Endodermal cell (in vitro differentiated cells): ENCODE measurements at regions not wholly inside any gene's neighbourhood (a gene's known extent, or its start where the extent isn't known, plus 50 kb on each side); places are given as distances from the start of the nearest gene placed in this dataset.

Source experiments
- DNase-seq: peaks from one replicate; pipeline ENCODE4 v3.0.0-alpha.2; 2017
- H3K27ac ChIP-seq: 2 replicates; pipeline ENCODE4 v1.5.1; 2013; ENCODE audit warnings: mild to moderate bottlenecking, low read depth, low read length, moderate library complexity
- H3K27me3 ChIP-seq: 2 replicates; pipeline ENCODE4 v1.6.1; 2013; ENCODE audit warnings: mild to moderate bottlenecking, low read length, moderate library complexity; ENCODE audit not compliant: insufficient read depth, control insufficient read depth, poor library complexity, severe bottlenecking
- H3K36me3 ChIP-seq: 2 replicates; pipeline ENCODE4 v1.7.0; 2013; ENCODE audit warnings: mild to moderate bottlenecking, low read length, moderate library complexity; ENCODE audit not compliant: control insufficient read depth, insufficient read depth
- H3K4me1 ChIP-seq: one replicate; pipeline ENCODE4 v1.7.0; 2013; ENCODE audit warnings: low read length; ENCODE audit not compliant: control insufficient read depth, insufficient read depth
- H3K4me3 ChIP-seq: 2 replicates; pipeline ENCODE4 v1.5.1; 2013; ENCODE audit warnings: mild to moderate bottlenecking, low read length, moderate library complexity
- H3K9ac ChIP-seq: 2 replicates; pipeline ENCODE4 v1.6.1; 2013; ENCODE audit warnings: mild to moderate bottlenecking, low read length, moderate library complexity; ENCODE audit not compliant: poor library complexity, severe bottlenecking; ENCODE audit errors: extremely low read depth
- H3K9me3 ChIP-seq: 2 replicates; pipeline ENCODE4 v1.6.1; 2013; ENCODE audit warnings: mild to moderate bottlenecking, low read length, moderate library complexity; ENCODE audit not compliant: control insufficient read depth
- H3K27ac Mint-ChIP-seq: 2 replicates; pipeline ENCODE4 v1.8.0; 2020; ENCODE audit warnings: mixed read lengths
- H3K27me3 Mint-ChIP-seq: 2 replicates; pipeline ENCODE4 v1.8.0; 2021; ENCODE audit warnings: mild to moderate bottlenecking, mixed read lengths; ENCODE audit not compliant: insufficient read depth
- H3K36me3 Mint-ChIP-seq: 2 replicates; pipeline ENCODE4 v1.8.0; 2020; ENCODE audit warnings: low read depth, mixed read lengths
- H3K4me1 Mint-ChIP-seq: 2 replicates; pipeline ENCODE4 v1.8.0; 2020; ENCODE audit warnings: mixed read lengths
- H3K4me3 Mint-ChIP-seq: 2 replicates; pipeline ENCODE4 v1.8.0; 2020; ENCODE audit warnings: mild to moderate bottlenecking, moderate library complexity, mixed read lengths
- H3K9me3 Mint-ChIP-seq: 2 replicates; pipeline ENCODE4 v1.8.0; 2020; ENCODE audit warnings: mild to moderate bottlenecking, mixed read lengths
- CTCF ChIP-seq: fragments of 200-600 bp; sonication (generic); conservative IDR thresholded peaks from 2 replicates; pipeline ENCODE4 v1.5.0; 2021; ENCODE audit warnings: antibody characterized with exemption, mild to moderate bottlenecking
- WGBS, 2 experiments: methylation state at CpG; one replicate each; pipeline versions ENCODE4 v1.1.5 to v1.1.7; 2013; ENCODE audit warnings: missing lambda C conversion rate in 2 of 2, mixed read lengths in 1 of 2; ENCODE audit not compliant: insufficient coverage in 1 of 2, insufficient read length in 1 of 2; 5-methylcytosine and 5-hydroxymethylcytosine counted together

GRCh38 chr10:3425261-3425660 lies 252.7 kb upstream of the PITRM1 start:
- Histone ChIP-seq H3K27ac (no peak overlapping the region), H3K9ac (no peak overlapping the region), H3K4me3 (no peak overlapping the region), H3K4me1 (no peaks in the 10 kb centered on the region), H3K36me3 (no peaks in the 10 kb centered on the region), H3K27me3 (no peaks in the 10 kb centered on the region), H3K9me3 (no peaks in the 10 kb centered on the region)
- no peak for DNase-seq
- TF ChIP-seq CTCF: no peak
- Mint-ChIP-seq H3K36me3 (no peaks in the 10 kb centered on the region), H3K9me3 (no peaks in the 10 kb centered on the region), H3K4me3 (no peak overlapping the region), H3K4me1 (no peaks in the 10 kb centered on the region), H3K27ac (no peak overlapping the region), H3K27me3 (no peaks in the 10 kb centered on the region)
- WGBS, 2 experiments: 95 to 100% methylated on average over 4 of the region's 5 CpGs

GRCh38 chr10:3424111-3424851 lies 251.7 kb upstream of the PITRM1 start:
- DNase-seq: peak; percentile 74
- Histone ChIP-seq H3K27ac (no peak overlapping the region), H3K4me1 (no peaks in the 10 kb centered on the region), H3K27me3 (no peaks in the 10 kb centered on the region), H3K9me3 (no peaks in the 10 kb centered on the region), H3K4me3 (no peak overlapping the region), H3K9ac (no peak overlapping the region), H3K36me3 (no peaks in the 10 kb centered on the region)
- 84 to 91% methylated on average over 7 to 26 of the region's 26 CpGs for WGBS, 2 experiments
- H3K27ac Mint-ChIP-seq: no peak overlapping the region
- H3K36me3 Mint-ChIP-seq: no peaks in the 10 kb centered on the region
- no peak for TF ChIP-seq CTCF
- H3K4me1 Mint-ChIP-seq: no peaks in the 10 kb centered on the region
- no peaks in the 10 kb centered on the region for H3K9me3 Mint-ChIP-seq
- H3K4me3 Mint-ChIP-seq: no peak overlapping the region
- H3K27me3 Mint-ChIP-seq: no peaks in the 10 kb centered on the region

GRCh38 chr10:3423384-3423783 lies 250.8 kb upstream of the PITRM1 start:
- Histone ChIP-seq H3K9me3 (no peaks in the 10 kb centered on the region), H3K36me3 (no peaks in the 10 kb centered on the region), H3K27ac (no peak overlapping the region), H3K27me3 (no peaks in the 10 kb centered on the region), H3K4me3 (no peak overlapping the region), H3K4me1 (no peaks in the 10 kb centered on the region), H3K9ac (no peak overlapping the region)
- H3K27ac Mint-ChIP-seq: no peak overlapping the region
- no peak overlapping the region for H3K4me3 Mint-ChIP-seq
- no peak for TF ChIP-seq CTCF
- H3K27me3 Mint-ChIP-seq: no peaks in the 10 kb centered on the region
- WGBS, 2 experiments: 90 to 91% methylated on average over 12 to 14 of the region's 14 CpGs
- no peaks in the 10 kb centered on the region for H3K36me3 Mint-ChIP-seq
- H3K4me1 Mint-ChIP-seq: peaks cover 6% of the 10 kb centered on the region
- DNase-seq: no peak
- H3K9me3 Mint-ChIP-seq: no peaks in the 10 kb centered on the region
